H1 (cell line): ENCODE measurements at regions not wholly inside any gene's neighbourhood (a gene's known extent, or its start where the extent isn't known, plus 50 kb on each side); places are given as distances from the start of the nearest gene placed in this dataset.

Experiments
- CTCF ChIA-PET: fragments of 300-600 bp; sonication (Branson Sonifier 250); formaldehyde crosslinking; loops from one replicate; lab custom pipeline; 2021; ENCODE audit not compliant: partially characterized antibody; lab: Charles Lee
- POLR2A ChIA-PET: fragments of 300-600 bp; sonication (Branson Sonifier 250); formaldehyde crosslinking; loops from one replicate; lab custom pipeline; 2021; ENCODE audit warnings: inconsistent platforms; ENCODE audit not compliant: partially characterized antibody; lab: Charles Lee
- DNase-seq, 2 experiments: peaks; one replicate each; pipeline versions ENCODE4 v3.0.0 to v3.0.0-alpha.2; 2010 to 2022; ENCODE audit warnings: low spot score in 2 of 2, low read depth in 1 of 2, mixed read lengths in 1 of 2
- FAIRE-seq: peaks from 2 replicates; lab custom pipeline; 2011; peaks lifted over from hg19 to GRCh38; lab: Jason Lieb, UNC
- H2AFZ ChIP-seq: 2 replicates; pipeline ENCODE4 v1.8.1; 2012; ENCODE audit warnings: low read length, inconsistent platforms
- H2AK5ac ChIP-seq: 2 replicates; pipeline ENCODE4 v1.6.1; 2013; ENCODE audit warnings: low read depth, low read length
- H2BK120ac ChIP-seq: replicated peaks from 2 replicates; pipeline ENCODE3; 2013; ENCODE audit warnings: low read depth, low read length, inconsistent platforms
- H2BK12ac ChIP-seq: 2 replicates; pipeline ENCODE4 v1.6.1; 2013; ENCODE audit warnings: low read depth, low read length
- H2BK15ac ChIP-seq: 2 replicates; pipeline ENCODE4 v1.6.1; 2013; ENCODE audit warnings: low read length
- H2BK20ac ChIP-seq: 2 replicates; pipeline ENCODE4 v1.6.1; 2013; ENCODE audit warnings: low read length
- H2BK5ac ChIP-seq: 2 replicates; pipeline ENCODE4 v1.6.1; 2013; ENCODE audit warnings: low read depth, low read length
- H3K14ac ChIP-seq: 2 replicates; pipeline ENCODE4 v1.6.1; 2013; ENCODE audit warnings: inconsistent platforms; ENCODE audit not compliant: insufficient read length
- H3K18ac ChIP-seq: 2 replicates; pipeline ENCODE4 v1.6.1; 2013; ENCODE audit warnings: low read length; ENCODE audit errors: extremely low read depth
- H3K23ac ChIP-seq: 2 replicates; pipeline ENCODE4 v1.6.1; 2013; ENCODE audit warnings: inconsistent platforms; ENCODE audit not compliant: insufficient read length
- H3K23me2 ChIP-seq: 2 replicates; pipeline ENCODE4 v1.6.1; 2013; ENCODE audit warnings: low read depth, low read length
- H3K27ac ChIP-seq: 2 replicates; pipeline ENCODE4 v1.6.1; 2011; ENCODE audit warnings: low read depth, low read length, inconsistent platforms
- H3K27me3 ChIP-seq, 4 experiments: replicated peaks in 1 of 4; 1 replicate in 1 of 4; 2 replicates in 3 of 4; pipeline versions ENCODE4 v1.6.1 to v1.8.1; 2011 to 2013; ENCODE audit warnings: low read length in 3 of 4, mild to moderate bottlenecking in 3 of 4, inconsistent platforms in 2 of 4, mixed read lengths in 2 of 4, moderate library complexity in 1 of 4; ENCODE audit not compliant: control insufficient read depth in 3 of 4, insufficient read depth in 3 of 4; ENCODE audit errors: extremely low read depth in 1 of 4
- H3K36me3 ChIP-seq, 4 experiments: 2 replicates each; pipeline versions ENCODE4 v1.6.1 to v1.8.1; 2011 to 2013; ENCODE audit warnings: mild to moderate bottlenecking in 4 of 4, low read length in 3 of 4, moderate library complexity in 2 of 4, control low read depth in 1 of 4, inconsistent platforms in 1 of 4; ENCODE audit not compliant: insufficient read depth in 4 of 4, control insufficient read depth in 2 of 4
- H3K4ac ChIP-seq: replicated peaks from 2 replicates; pipeline ENCODE3; 2013; ENCODE audit warnings: low read length, low read depth, mixed read lengths, inconsistent platforms; ENCODE audit not compliant: insufficient read length
- H3K4me1 ChIP-seq, 4 experiments: replicated peaks in 1 of 4; 1 replicate in 1 of 4; 2 replicates in 3 of 4; pipeline versions ENCODE4 v1.6.1 to v1.8.1; 2011 to 2013; ENCODE audit warnings: low read length in 3 of 4, inconsistent platforms in 2 of 4, mixed read lengths in 1 of 4; ENCODE audit not compliant: insufficient read depth in 4 of 4, control insufficient read depth in 3 of 4
- H3K4me2 ChIP-seq, 2 experiments: 2 replicates each; pipeline versions ENCODE4 v1.6.1 to v1.8.1; 2011 to 2013; ENCODE audit warnings: low read depth in 2 of 2, low read length in 2 of 2, control low read depth in 1 of 2, inconsistent platforms in 1 of 2, mild to moderate bottlenecking in 1 of 2; ENCODE audit not compliant: insufficient read depth in 1 of 2
- H3K4me3 ChIP-seq, 4 experiments: fragments of 200-600, 300-600 bp in 1 of 4; sonication (generic), shearing (Covaris generic), sonication (Bioruptor Twin) in 1 of 4; 2 replicates each; pipeline versions ENCODE4 v1.5.1 to v1.8.1; 2011 to 2016; ENCODE audit warnings: low read length in 4 of 4, low read depth in 3 of 4, control low read depth in 2 of 4, inconsistent platforms in 2 of 4, mild to moderate bottlenecking in 2 of 4, mixed read lengths in 1 of 4, moderate library complexity in 1 of 4; ENCODE audit not compliant: insufficient read depth in 2 of 4; ENCODE audit errors: extremely low read depth in 1 of 4
- H3K56ac ChIP-seq: replicated peaks from 2 replicates; pipeline ENCODE3; 2013; ENCODE audit warnings: low read depth, mild to moderate bottlenecking, mixed read lengths, low read length, inconsistent platforms; ENCODE audit not compliant: insufficient read length
- H3K79me1 ChIP-seq: 2 replicates; pipeline ENCODE4 v1.6.1; 2013; ENCODE audit warnings: low read depth, low read length, control low read depth
- H3K79me2 ChIP-seq, 2 experiments: 2 replicates each; pipeline versions ENCODE4 v1.6.1 to v1.8.1; 2012 to 2013; ENCODE audit warnings: low read length in 2 of 2, mild to moderate bottlenecking in 2 of 2, inconsistent platforms in 1 of 2; ENCODE audit not compliant: insufficient read depth in 2 of 2, control insufficient read depth in 1 of 2
- H3K9ac ChIP-seq, 4 experiments: replicated peaks in 1 of 4; 1 replicate in 1 of 4; 2 replicates in 3 of 4; pipeline versions ENCODE4 v1.6.1 to v1.8.1; 2011 to 2013; ENCODE audit warnings: low read depth in 3 of 4, low read length in 3 of 4, control low read depth in 2 of 4, mild to moderate bottlenecking in 2 of 4, moderate library complexity in 2 of 4, inconsistent platforms in 1 of 4; ENCODE audit errors: extremely low read depth in 1 of 4
- H3K9me3 ChIP-seq, 2 experiments: 2 replicates each; pipeline versions ENCODE4 v1.6.1 to v1.8.1; 2012 to 2013; ENCODE audit warnings: mild to moderate bottlenecking in 2 of 2, moderate library complexity in 2 of 2, control low read depth in 1 of 2, inconsistent platforms in 1 of 2, low read depth in 1 of 2, low read length in 1 of 2, mixed read lengths in 1 of 2; ENCODE audit not compliant: insufficient read depth in 2 of 2
- H4K20me1 ChIP-seq, 2 experiments: replicated peaks in 1 of 2; 2 replicates each; pipeline versions ENCODE3 to v1.8.1; 2011 to 2013; ENCODE audit warnings: inconsistent platforms in 2 of 2, low read length in 2 of 2, mild to moderate bottlenecking in 1 of 2; ENCODE audit not compliant: insufficient read depth in 2 of 2, control insufficient read depth in 1 of 2
- H4K5ac ChIP-seq: 2 replicates; pipeline ENCODE4 v1.6.1; 2013; ENCODE audit warnings: low read length, low read depth, mixed read lengths, inconsistent platforms; ENCODE audit not compliant: insufficient read length
- H4K8ac ChIP-seq: 2 replicates; pipeline ENCODE4 v1.8.0; 2013; ENCODE audit warnings: mild to moderate bottlenecking, moderate library complexity, low read length, inconsistent platforms; ENCODE audit not compliant: insufficient read depth; ENCODE audit errors: extremely low read depth
- H4K91ac ChIP-seq: replicated peaks from 2 replicates; pipeline ENCODE3; 2013; ENCODE audit warnings: low read length, mixed read lengths, inconsistent platforms; ENCODE audit not compliant: insufficient read length
- CBX8 ChIP-seq: fragments of 300-800, 300-1000 bp; sonication (generic); IDR thresholded peaks from 2 replicates; pipeline ENCODE4 v1.7.1; 2016; ENCODE audit warnings: low read depth, low read length, borderline replicate concordance
- CHD2 ChIP-seq: IDR thresholded peaks from 2 replicates; pipeline ENCODE4 v1.6.1; 2012; ENCODE audit warnings: low read length, improper control_type of control experiment
- CTBP2 ChIP-seq: IDR thresholded peaks from 2 replicates; pipeline ENCODE4 v1.7.0; 2011; ENCODE audit warnings: borderline replicate concordance, mild to moderate bottlenecking, moderate library complexity, mixed read lengths, low read length; ENCODE audit not compliant: insufficient read depth, insufficient read length
- FOSL1 ChIP-seq: IDR thresholded peaks from 2 replicates; pipeline ENCODE4 v1.6.1; 2011; ENCODE audit warnings: mild to moderate bottlenecking, low read depth, low read length, moderate library complexity; ENCODE audit not compliant: insufficient read depth
- POLR2A ChIP-seq, 2 experiments: IDR thresholded peaks; 1 replicate in 1 of 2; 2 replicates in 1 of 2; pipeline ENCODE4 v1.6.1; 2011; ENCODE audit warnings: low read depth in 2 of 2, low read length in 2 of 2, mild to moderate bottlenecking in 2 of 2; ENCODE audit errors: control extremely low read depth in 1 of 2
- RAD21 ChIP-seq, 2 experiments: IDR thresholded peaks in 1 of 2; conservative IDR thresholded peaks in 1 of 2; 2 replicates each; pipeline ENCODE4 v1.6.1; 2011; ENCODE audit warnings: low read depth in 2 of 2, low read length in 2 of 2, improper control_type of control experiment in 1 of 2, inconsistent platforms in 1 of 2, mild to moderate bottlenecking in 1 of 2, moderate library complexity in 1 of 2
- WGBS, 2 experiments: shearing (Covaris generic) in 1 of 2; methylation state at CpG; one replicate each; pipeline versions ENCODE4 v1.1.6 to v1.1.7; 2013 to 2015; ENCODE audit warnings: low lambda C conversion rate in 2 of 2, mixed read lengths in 2 of 2, inconsistent platforms in 1 of 2, low coverage in 1 of 2, missing lambda C conversion rate in 1 of 2; ENCODE audit not compliant: insufficient replicate concordance in 2 of 2, insufficient coverage in 1 of 2, insufficient read length in 1 of 2; ENCODE audit errors: extremely low coverage in 1 of 2, missing lambda C conversion rate in 1 of 2; 5-methylcytosine and 5-hydroxymethylcytosine counted together
- TF ChIP-seq, protein P1 (sequence below): IDR thresholded peaks from 2 replicates; pipeline ENCODE4 v1.6.1; 2012; ENCODE audit warnings: inconsistent platforms

DNA sequence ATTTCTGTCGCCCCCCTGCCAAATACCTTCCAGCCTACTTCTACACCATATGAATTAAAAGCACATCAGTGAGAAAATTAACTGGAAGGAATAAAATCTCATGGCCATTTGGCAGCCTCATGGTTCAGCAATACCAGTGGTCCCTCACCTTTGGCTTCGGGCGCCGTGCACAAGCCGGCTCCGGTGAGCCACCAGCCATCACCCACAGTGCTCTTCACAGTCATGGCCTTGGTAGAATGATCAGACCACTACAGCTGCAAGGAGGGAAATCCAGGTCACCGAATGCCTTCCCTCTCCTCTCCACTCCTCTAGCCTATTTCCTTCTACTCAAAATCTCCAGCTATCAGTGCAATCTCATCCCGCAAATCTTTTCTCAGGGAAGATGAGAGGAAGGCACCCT, 239.1 kb downstream of the C1D start:
- Histone ChIP-seq H3K4me2 (no peak overlapping the region), H3K79me2 (no peaks in the 10 kb centered on the region), H4K91ac (no peak overlapping the region), H3K27ac (no peak overlapping the region), H4K5ac (no peak overlapping the region), H3K9ac (no peak overlapping the region), H3K27me3 (peaks cover 0 to 1% (median 0%) of the 10 kb centered on the region in 4 experiments; a peak in 1 of 7 replicates), H3K36me3 (no peaks in the 10 kb centered on the region), H4K8ac (no peak overlapping the region), H3K23me2 (no peaks in the 10 kb centered on the region), H2BK12ac (no peak overlapping the region), H3K79me1 (no peaks in the 10 kb centered on the region), H3K23ac (no peak overlapping the region), H2BK120ac (no peak overlapping the region), H3K14ac (no peak overlapping the region), H2BK20ac (no peak overlapping the region), H3K4me3 (no peak overlapping the region), H2AFZ (no peak overlapping the region; the same call in 1 of the 2 replicates), H3K9me3 (no peaks in the 10 kb centered on the region), H3K4me1 (no peaks in the 10 kb centered on the region), H4K20me1 (no peaks in the 10 kb centered on the region), H2AK5ac (no peak overlapping the region), H3K4ac (no peak overlapping the region), H3K56ac (no peak overlapping the region), H2BK15ac (no peak overlapping the region), H3K18ac (no peak overlapping the region), H2BK5ac (no peak overlapping the region)
- DNase-seq (no peak), FAIRE-seq (no peak)
- TF ChIP-seq, protein P1, sequence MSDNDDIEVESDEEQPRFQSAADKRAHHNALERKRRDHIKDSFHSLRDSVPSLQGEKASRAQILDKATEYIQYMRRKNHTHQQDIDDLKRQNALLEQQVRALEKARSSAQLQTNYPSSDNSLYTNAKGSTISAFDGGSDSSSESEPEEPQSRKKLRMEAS: no peak
- no peak for TF ChIP-seq CBX8
- no peak for TF ChIP-seq CTBP2
- TF ChIP-seq CHD2: no peak
- no peak for TF ChIP-seq RAD21 (IDR thresholded peaks at IDR 0.05 in 1 of 2, conservative IDR thresholded peaks at IDR 0.05 in 1 of 2; ENCODE audit: low read depth in 2 of 2, low read length in 2 of 2)
- no peak for TF ChIP-seq FOSL1
- TF ChIP-seq POLR2A (IDR thresholded peaks at IDR 0.05; ENCODE audit: control extremely low read depth in 1 of 2, low read depth in 2 of 2, low read length in 2 of 2): no peak
- 95% methylated on average over 8 of the region's 8 CpGs; no CpG with 5 or more reads in 1 of the 2 experiments for WGBS, 2 experiments
- POLR2A ChIA-PET: no interaction called here
- CTCF ChIA-PET: interaction anchor here (0.9 to 1.3 kb wide), 2 partner anchors 13 to 18 kb away, joined by 3 read pairs; no protein-coding TSS in a partner anchor
